Upper lobe of right lung (tissue), 1 donor: ENCODE measurements at regions not wholly inside any gene's neighbourhood (a gene's known extent, or its start where the extent isn't known, plus 50 kb on each side); places are given as distances from the start of the nearest gene placed in this dataset.
A peak's percentile ranks its signal among the peaks of the same experiment; 100 is the strongest.

Experiments used
- ATAC-seq: fragments of 200-7000 bp; cut with Tn5 transposase; one replicate; pipeline ENCODE4 v1.9.1; 2020; ENCODE audit warnings: mild to moderate bottlenecking, moderate library complexity
- DNase-seq: peaks from one replicate; pipeline ENCODE4 v3.0.0-alpha.2; 2020
- H3K27ac ChIP-seq: fragments of 200-600 bp; one replicate; pipeline ENCODE4 v1.8.0; 2022
- H3K27me3 ChIP-seq: fragments of 200-600 bp; one replicate; pipeline ENCODE4 v1.8.0; 2022; ENCODE audit warnings: mild to moderate bottlenecking
- H3K36me3 ChIP-seq: fragments of 200-600 bp; one replicate; pipeline ENCODE4 v1.8.0; 2022
- H3K4me1 ChIP-seq: fragments of 200-600 bp; one replicate; pipeline ENCODE4 v1.8.0; 2022
- H3K4me3 ChIP-seq: fragments of 200-600 bp; one replicate; pipeline ENCODE4 v1.8.0; 2022; ENCODE audit warnings: mild to moderate bottlenecking
- H3K9me3 ChIP-seq: fragments of 200-600 bp; one replicate; pipeline ENCODE4 v1.8.0; 2022
- CTCF ChIP-seq: fragments of 200-600 bp; IDR thresholded peaks from one replicate; pipeline ENCODE4 v1.8.0; 2022; ENCODE audit warnings: antibody characterized with exemption
- intact Hi-C: fragments of 100-400 bp; cut with DNase I; formaldehyde crosslinking; loops from one replicate; pipeline ENCODE4 v1.11.0; 2022
- donor health status: DM: no; HTN: yes; CAD: no; lungs with severe emphysema.

GRCh38 chr2:58429014-58429875 lies 188.1 kb upstream of the FANCL start:
- Histone ChIP-seq H3K9me3 (no peaks in the 10 kb centered on the region), H3K4me3 (peak overlapping the region; percentile 29), H3K4me1 (no peaks in the 10 kb centered on the region), H3K27me3 (peaks cover 15% of the 10 kb centered on the region), H3K27ac (no peak overlapping the region), H3K36me3 (no peaks in the 10 kb centered on the region)
- ATAC-seq (no peak), DNase-seq (no peak)
- intact Hi-C loops = no loop called here
- no peak for TF ChIP-seq CTCF

- Histone ChIP-seq H3K27me3 (peaks cover 15% of the 10 kb centered on the region), H3K36me3 (no peaks in the 10 kb centered on the region), H3K27ac (no peak overlapping the region), H3K9me3 (no peaks in the 10 kb centered on the region), H3K4me3 (peak overlapping the region; percentile 37), H3K4me1 (no peaks in the 10 kb centered on the region)
- intact Hi-C loops = no loop called here
- DNase-seq (no peak), ATAC-seq (peak; percentile 74)
- TF ChIP-seq CTCF = no peak
Measured at GRCh38 chr2:58428096-58429013, 187.2 kb upstream of the FANCL start.

- Histone ChIP-seq H3K27me3 (peaks cover 15% of the 10 kb centered on the region), H3K9me3 (no peaks in the 10 kb centered on the region), H3K27ac (no peak overlapping the region), H3K4me1 (no peaks in the 10 kb centered on the region), H3K4me3 (peak overlapping the region; percentile 37), H3K36me3 (no peaks in the 10 kb centered on the region)
- intact Hi-C loops = no loop called here
- TF ChIP-seq CTCF = no peak
- DNase-seq = no peak
- ATAC-seq = peak; percentile 53
Measured at GRCh38 chr2:58427572-58428095, 186.5 kb upstream of the FANCL start.

GRCh38 chr2:58425368-58425767 lies 184.2 kb upstream of the FANCL start:
- ATAC-seq (no peak), DNase-seq (no peak)
- Histone ChIP-seq H3K4me3 (no peak overlapping the region), H3K27me3 (peaks cover 15% of the 10 kb centered on the region), H3K9me3 (no peaks in the 10 kb centered on the region), H3K4me1 (no peaks in the 10 kb centered on the region), H3K36me3 (no peaks in the 10 kb centered on the region), H3K27ac (no peak overlapping the region)
- TF ChIP-seq CTCF = no peak
- intact Hi-C loops = no loop called here

- H3K4me1 ChIP-seq = no peaks in the 10 kb centered on the region
- H3K27me3 ChIP-seq = no peaks in the 10 kb centered on the region
- no peaks in the 10 kb centered on the region for H3K9me3 ChIP-seq
- ATAC-seq = no peak
- H3K4me3 ChIP-seq = no peak overlapping the region
- H3K36me3 ChIP-seq = no peaks in the 10 kb centered on the region
- intact Hi-C loops = no loop called here
- H3K27ac ChIP-seq = no peak overlapping the region
- TF ChIP-seq CTCF = no peak
- no peak for DNase-seq
Measured at GRCh38 chr2:58419983-58420382, 178.9 kb upstream of the FANCL start.
